Keratinocyte (primary cell): ENCODE measurements at regions not wholly inside any gene's neighbourhood (a gene's known extent, or its start where the extent isn't known, plus 50 kb on each side); places are given as distances from the start of the nearest gene placed in this dataset.

Source experiments
- EZH2 ChIP-seq: IDR thresholded peaks from one replicate; pipeline ENCODE4 v1.6.1; 2012; ENCODE audit warnings: inconsistent platforms, mild to moderate bottlenecking, low read length, moderate library complexity
- TF ChIP-seq, protein P1 (sequence below), 3 experiments: IDR thresholded peaks in 1 of 3; conservative IDR thresholded peaks in 1 of 3; optimal IDR thresholded peaks in 1 of 3; 2 replicates in 2 of 3; 3 replicates in 1 of 3; pipeline versions ENCODE3 to v1.5.1; 2011; ENCODE audit warnings: low read length in 3 of 3, mild to moderate bottlenecking in 3 of 3, moderate library complexity in 2 of 3, control low read depth in 1 of 3, inconsistent platforms in 1 of 3; ENCODE audit not compliant: insufficient read depth in 2 of 3; ENCODE audit errors: extremely low read depth in 1 of 3

DNA sequence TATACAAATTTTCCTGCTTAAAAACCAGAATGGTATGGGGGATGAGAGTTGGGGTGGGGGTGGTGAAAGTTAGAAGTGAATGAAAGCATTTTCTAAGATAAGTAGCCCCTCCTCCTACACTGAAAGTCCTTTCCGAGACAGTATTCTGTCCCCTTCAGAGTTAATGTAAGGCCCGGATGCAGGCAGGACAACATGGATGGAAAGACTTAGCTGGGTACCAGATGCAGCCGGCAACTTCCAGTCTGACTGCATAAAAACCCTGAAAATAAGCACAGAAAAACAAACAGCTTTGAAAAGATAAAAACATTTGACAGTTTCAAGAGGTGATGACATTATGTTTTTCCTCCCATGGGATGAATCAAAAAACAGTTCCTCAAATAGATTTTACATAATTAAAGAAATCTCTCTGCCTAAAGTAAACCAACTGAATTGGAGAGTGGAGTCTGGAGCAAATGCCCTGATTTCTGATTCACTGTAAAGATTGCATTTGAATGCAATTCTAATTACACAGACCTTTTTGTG is 196.3 kb downstream of the GPAT3 start:
- TF ChIP-seq, protein P1, sequence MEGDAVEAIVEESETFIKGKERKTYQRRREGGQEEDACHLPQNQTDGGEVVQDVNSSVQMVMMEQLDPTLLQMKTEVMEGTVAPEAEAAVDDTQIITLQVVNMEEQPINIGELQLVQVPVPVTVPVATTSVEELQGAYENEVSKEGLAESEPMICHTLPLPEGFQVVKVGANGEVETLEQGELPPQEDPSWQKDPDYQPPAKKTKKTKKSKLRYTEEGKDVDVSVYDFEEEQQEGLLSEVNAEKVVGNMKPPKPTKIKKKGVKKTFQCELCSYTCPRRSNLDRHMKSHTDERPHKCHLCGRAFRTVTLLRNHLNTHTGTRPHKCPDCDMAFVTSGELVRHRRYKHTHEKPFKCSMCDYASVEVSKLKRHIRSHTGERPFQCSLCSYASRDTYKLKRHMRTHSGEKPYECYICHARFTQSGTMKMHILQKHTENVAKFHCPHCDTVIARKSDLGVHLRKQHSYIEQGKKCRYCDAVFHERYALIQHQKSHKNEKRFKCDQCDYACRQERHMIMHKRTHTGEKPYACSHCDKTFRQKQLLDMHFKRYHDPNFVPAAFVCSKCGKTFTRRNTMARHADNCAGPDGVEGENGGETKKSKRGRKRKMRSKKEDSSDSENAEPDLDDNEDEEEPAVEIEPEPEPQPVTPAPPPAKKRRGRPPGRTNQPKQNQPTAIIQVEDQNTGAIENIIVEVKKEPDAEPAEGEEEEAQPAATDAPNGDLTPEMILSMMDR (optimal IDR thresholded peaks at IDR 0.05 in 1 of 3, IDR thresholded peaks at IDR 0.05 in 1 of 3, conservative IDR thresholded peaks at IDR 0.05 in 1 of 3; ENCODE audit: extremely low read depth in 1 of 3, insufficient read depth in 2 of 3, low read length in 3 of 3) = no peak
- no peak for TF ChIP-seq EZH2
